Mesendoderm (in vitro differentiated cells): ENCODE measurements at regions not wholly inside any gene's neighbourhood (a gene's known extent, or its start where the extent isn't known, plus 50 kb on each side); places are given as distances from the start of the nearest gene placed in this dataset.

Source experiments
- DNase-seq: peaks from one replicate; pipeline ENCODE4 v3.0.0; 2013
- H2AK5ac ChIP-seq: 2 replicates; pipeline ENCODE4 v1.6.1; 2013; ENCODE audit warnings: low read length, inconsistent platforms
- H2BK120ac ChIP-seq: 2 replicates; pipeline ENCODE4 v1.6.1; 2013; ENCODE audit warnings: low read depth, mild to moderate bottlenecking, low read length, moderate library complexity, mixed read lengths
- H2BK15ac ChIP-seq: replicated peaks from 2 replicates; pipeline ENCODE4 v1.6.1; 2013; ENCODE audit warnings: low read depth, mild to moderate bottlenecking, moderate library complexity
- H2BK5ac ChIP-seq: 2 replicates; pipeline ENCODE4 v1.6.1; 2013; ENCODE audit warnings: low read length, inconsistent platforms
- H3K18ac ChIP-seq: 2 replicates; pipeline ENCODE4 v1.6.1; 2013; ENCODE audit warnings: mild to moderate bottlenecking, low read length, mixed read lengths
- H3K23ac ChIP-seq: one replicate; pipeline ENCODE4 v1.6.1; 2013; ENCODE audit warnings: low read length
- H3K27ac ChIP-seq: 2 replicates; pipeline ENCODE4 v1.5.1; 2013; ENCODE audit warnings: low read depth, mild to moderate bottlenecking, inconsistent platforms, low read length, moderate library complexity
- H3K27me3 ChIP-seq: 2 replicates; pipeline ENCODE4 v1.6.1; 2013; ENCODE audit warnings: low read length, control low read depth, mild to moderate bottlenecking, inconsistent platforms; ENCODE audit not compliant: insufficient read depth, poor library complexity
- H3K36me3 ChIP-seq: 2 replicates; pipeline ENCODE4 v1.6.1; 2013; ENCODE audit warnings: low read length, inconsistent platforms; ENCODE audit not compliant: control insufficient read depth, insufficient read depth
- H3K4ac ChIP-seq: one replicate; pipeline ENCODE4 v1.6.1; 2013; ENCODE audit warnings: low read depth, mild to moderate bottlenecking, low read length, moderate library complexity
- H3K4me1 ChIP-seq: 2 replicates; pipeline ENCODE4 v1.6.1; 2013; ENCODE audit warnings: low read depth, low read length, inconsistent platforms; ENCODE audit not compliant: control insufficient read depth
- H3K4me2 ChIP-seq: 2 replicates; pipeline ENCODE4 v1.6.1; 2013; ENCODE audit warnings: low read length
- H3K4me3 ChIP-seq: 2 replicates; pipeline ENCODE4 v1.5.1; 2013; ENCODE audit warnings: mild to moderate bottlenecking, low read length
- H3K56ac ChIP-seq: one replicate; pipeline ENCODE4 v1.6.1; 2013; ENCODE audit warnings: low read length
- H3K79me1 ChIP-seq: 2 replicates; pipeline ENCODE4 v1.6.1; 2013; ENCODE audit warnings: low read length, inconsistent platforms
- H3K79me2 ChIP-seq: 2 replicates; pipeline ENCODE4 v1.6.1; 2013; ENCODE audit warnings: mild to moderate bottlenecking, low read length; ENCODE audit not compliant: control insufficient read depth, insufficient read depth
- H3K9ac ChIP-seq: 2 replicates; pipeline ENCODE4 v1.6.1; 2013; ENCODE audit warnings: low read length, inconsistent platforms
- H4K5ac ChIP-seq: one replicate; pipeline ENCODE4 v1.6.1; 2013; ENCODE audit warnings: low read length
- H4K8ac ChIP-seq: one replicate; pipeline ENCODE4 v1.6.1; 2013; ENCODE audit warnings: low read depth, mild to moderate bottlenecking, control low read depth, low read length, moderate library complexity
- WGBS: extraction: QIAGEN DNeasy Blood & Tissue Kit; methylation state at CpG from one replicate; pipeline ENCODE4 v1.1.7; 2013; ENCODE audit warnings: low lambda C conversion rate, missing lambda C conversion rate; ENCODE audit not compliant: insufficient coverage; ENCODE audit errors: extremely low coverage; 5-methylcytosine and 5-hydroxymethylcytosine counted together

GRCh38 chr2:41486948-41487347 is 560.9 kb upstream of the PKDCC start:
- Histone ChIP-seq H3K36me3 (no peaks in the 10 kb centered on the region), H4K8ac (no peak overlapping the region), H3K79me1 (no peaks in the 10 kb centered on the region), H2BK15ac (no peak overlapping the region), H3K56ac (no peak overlapping the region), H3K9ac (no peak overlapping the region), H2BK5ac (no peak overlapping the region), H3K4me2 (no peak overlapping the region), H3K4me3 (no peak overlapping the region), H3K4me1 (no peaks in the 10 kb centered on the region), H3K4ac (no peak overlapping the region), H2BK120ac (no peak overlapping the region), H3K79me2 (no peaks in the 10 kb centered on the region), H3K27me3 (no peaks in the 10 kb centered on the region), H4K5ac (no peak overlapping the region), H3K27ac (no peak overlapping the region), H3K23ac (no peak overlapping the region), H3K18ac (no peak overlapping the region), H2AK5ac (no peak overlapping the region)
- DNase-seq = no peak

- no peak overlapping the region for H4K5ac ChIP-seq
- H3K4ac ChIP-seq = no peak overlapping the region
- H3K4me1 ChIP-seq = no peaks in the 10 kb centered on the region
- no peak overlapping the region for H3K23ac ChIP-seq
- no peak overlapping the region for H2AK5ac ChIP-seq
- H3K79me2 ChIP-seq = no peaks in the 10 kb centered on the region
- H3K27me3 ChIP-seq = no peaks in the 10 kb centered on the region
- H2BK5ac ChIP-seq = no peak overlapping the region
- no peak overlapping the region for H2BK15ac ChIP-seq
- H3K4me3 ChIP-seq = no peak overlapping the region
- H3K56ac ChIP-seq = no peak overlapping the region
- H3K36me3 ChIP-seq = no peaks in the 10 kb centered on the region
- H3K79me1 ChIP-seq = no peaks in the 10 kb centered on the region
- no peak overlapping the region for H4K8ac ChIP-seq
- no peak overlapping the region for H3K27ac ChIP-seq
- no peak overlapping the region for H3K9ac ChIP-seq
- H2BK120ac ChIP-seq = no peak overlapping the region
- no peak for DNase-seq
- H3K18ac ChIP-seq = no peak overlapping the region
- no peak overlapping the region for H3K4me2 ChIP-seq
Measured at GRCh38 chr2:41488888-41489287, 558.9 kb upstream of the PKDCC start.

GRCh38 chr2:41489638-41490037 is 558.2 kb upstream of the PKDCC start:
- H2BK15ac ChIP-seq = no peak overlapping the region
- H3K36me3 ChIP-seq = no peaks in the 10 kb centered on the region
- H2BK120ac ChIP-seq = no peak overlapping the region
- H3K27ac ChIP-seq = no peak overlapping the region
- H3K4ac ChIP-seq = no peak overlapping the region
- H4K8ac ChIP-seq = no peak overlapping the region
- H2AK5ac ChIP-seq = no peak overlapping the region
- H3K4me1 ChIP-seq = no peaks in the 10 kb centered on the region
- no peaks in the 10 kb centered on the region for H3K79me1 ChIP-seq
- no peaks in the 10 kb centered on the region for H3K79me2 ChIP-seq
- H3K56ac ChIP-seq = no peak overlapping the region
- no peaks in the 10 kb centered on the region for H3K27me3 ChIP-seq
- no peak overlapping the region for H3K18ac ChIP-seq
- H3K23ac ChIP-seq = no peak overlapping the region
- no peak overlapping the region for H3K4me2 ChIP-seq
- no peak for DNase-seq
- H4K5ac ChIP-seq = no peak overlapping the region
- H2BK5ac ChIP-seq = no peak overlapping the region
- H3K9ac ChIP-seq = no peak overlapping the region
- no peak overlapping the region for H3K4me3 ChIP-seq

DNA sequence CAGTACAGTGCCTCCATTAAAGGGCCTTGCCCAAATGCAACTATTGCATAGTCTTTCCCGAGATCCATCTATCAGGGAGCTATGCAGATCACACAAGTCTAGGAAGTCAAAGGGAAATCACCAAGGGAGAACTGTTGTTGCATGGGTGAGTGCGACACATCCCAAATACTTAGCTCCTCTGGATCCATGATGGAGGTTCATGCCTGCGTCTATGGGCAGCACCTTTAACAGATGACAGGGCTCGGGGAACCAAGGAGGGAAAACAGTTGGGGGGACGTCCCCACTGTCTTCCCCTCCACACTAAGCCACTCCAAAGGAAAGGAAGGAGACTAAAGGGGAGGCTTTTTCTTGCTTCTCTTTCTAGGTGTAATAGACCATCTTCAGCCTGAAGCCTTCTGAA is 552.8 kb upstream of the PKDCC start:
- peak; percentile 48 for DNase-seq
- Histone ChIP-seq H3K4me3 (no peak overlapping the region), H4K8ac (no peak overlapping the region), H3K27me3 (no peaks in the 10 kb centered on the region), H2BK15ac (no peak overlapping the region), H3K4ac (no peak overlapping the region), H3K18ac (no peak overlapping the region), H2BK120ac (no peak overlapping the region), H3K36me3 (no peaks in the 10 kb centered on the region), H2BK5ac (no peak overlapping the region), H3K56ac (no peak overlapping the region), H3K9ac (no peak overlapping the region), H3K4me1 (no peaks in the 10 kb centered on the region), H4K5ac (no peak overlapping the region), H2AK5ac (no peak overlapping the region), H3K79me1 (no peaks in the 10 kb centered on the region), H3K79me2 (no peaks in the 10 kb centered on the region), H3K4me2 (no peak overlapping the region), H3K23ac (no peak overlapping the region), H3K27ac (no peak overlapping the region)
- no CpG with 5 or more reads among the region's 5 CpGs for WGBS

GRCh38 chr2:41496908-41497307 is 550.9 kb upstream of the PKDCC start:
- H3K27me3 ChIP-seq = no peaks in the 10 kb centered on the region
- H3K36me3 ChIP-seq = no peaks in the 10 kb centered on the region
- H3K79me1 ChIP-seq = no peaks in the 10 kb centered on the region
- no peak overlapping the region for H3K9ac ChIP-seq
- no peak overlapping the region for H2BK120ac ChIP-seq
- no peak overlapping the region for H4K8ac ChIP-seq
- H3K4me2 ChIP-seq = no peak overlapping the region
- H2BK15ac ChIP-seq = no peak overlapping the region
- H3K4me1 ChIP-seq = no peaks in the 10 kb centered on the region
- no peak overlapping the region for H3K18ac ChIP-seq
- DNase-seq = no peak
- no peak overlapping the region for H2AK5ac ChIP-seq
- H2BK5ac ChIP-seq = no peak overlapping the region
- WGBS = no CpG with 5 or more reads among the region's 3 CpGs
- no peak overlapping the region for H3K4me3 ChIP-seq
- no peak overlapping the region for H4K5ac ChIP-seq
- no peak overlapping the region for H3K23ac ChIP-seq
- H3K27ac ChIP-seq = no peak overlapping the region
- no peaks in the 10 kb centered on the region for H3K79me2 ChIP-seq
- H3K4ac ChIP-seq = no peak overlapping the region
- no peak overlapping the region for H3K56ac ChIP-seq

GRCh38 chr2:41498781-41499180 is 549.0 kb upstream of the PKDCC start:
- Histone ChIP-seq H3K18ac (no peak overlapping the region), H3K4ac (no peak overlapping the region), H3K79me1 (no peaks in the 10 kb centered on the region), H4K8ac (no peak overlapping the region), H4K5ac (no peak overlapping the region), H2BK15ac (no peak overlapping the region), H3K9ac (no peak overlapping the region), H2AK5ac (no peak overlapping the region), H3K27me3 (no peaks in the 10 kb centered on the region), H3K79me2 (no peaks in the 10 kb centered on the region), H2BK120ac (no peak overlapping the region), H3K4me2 (no peak overlapping the region), H3K27ac (no peak overlapping the region), H3K4me1 (no peaks in the 10 kb centered on the region), H2BK5ac (no peak overlapping the region), H3K56ac (no peak overlapping the region), H3K23ac (no peak overlapping the region), H3K4me3 (no peak overlapping the region), H3K36me3 (no peaks in the 10 kb centered on the region)
- WGBS = no CpG with 5 or more reads among the region's 3 CpGs
- DNase-seq = no peak
